ENCODE measurements at regions not wholly inside any gene's neighbourhood (a gene's known extent, or its start where the extent isn't known, plus 50 kb on each side); places are given as distances from the start of the nearest gene placed in this dataset.
"Not testable (repeated sequence)": the region's sequence is repeated elsewhere in the genome, so short reads cannot be mapped to it uniquely, and the experiment has no call there.

GRCh38 chr6:111925296-111925695, 52.0 kb upstream of the FYN start:
- peak; percentile 13 for DNase-seq

- DNase-seq = no peak
These were observed 53.6 kb upstream of the FYN start for GRCh38 chr6:111926731-111927302.

GRCh38 chr6:111927321-111927720, 54.1 kb upstream of the FYN start:
- DNase-seq = no peak

- no peak for DNase-seq
These were observed 54.9 kb upstream of the FYN start for GRCh38 chr6:111928139-111928538.

- not testable (repeated sequence) for DNase-seq
These were observed 61.4 kb upstream of the FYN start for GRCh38 chr6:111934611-111935010.

GRCh38 chr6:111936718-111937117, 63.5 kb upstream of the FYN start:
- no peak for DNase-seq

- DNase-seq = no peak
These were observed 65.5 kb upstream of the FYN start for GRCh38 chr6:111938710-111939109.

- DNase-seq = no peak
These were observed 66.7 kb upstream of the FYN start for GRCh38 chr6:111939902-111940301.

GRCh38 chr6:111940801-111941200, 67.5 kb upstream of the FYN start:
- no peak for DNase-seq

GRCh38 chr6:111941686-111942330, 68.6 kb upstream of the FYN start:
- no peak for DNase-seq

GRCh38 chr6:111942561-111942960, 69.3 kb upstream of the FYN start:
- no peak for DNase-seq

- no peak for DNase-seq
These were observed 70.0 kb upstream of the FYN start for GRCh38 chr6:111943266-111943665.

- no peak for DNase-seq
These were observed 70.5 kb upstream of the FYN start for GRCh38 chr6:111943726-111944125.

GRCh38 chr6:111944541-111944940, 71.3 kb upstream of the FYN start:
- no peak for DNase-seq

GRCh38 chr6:111949546-111949945, 76.3 kb upstream of the FYN start:
- no peak for DNase-seq

GRCh38 chr6:111949984-111950383, 76.7 kb upstream of the FYN start:
- not testable (repeated sequence) for DNase-seq

GRCh38 chr6:111950661-111951496, 77.6 kb upstream of the FYN start:
- DNase-seq = no peak

- no peak for DNase-seq
These were observed 78.3 kb upstream of the FYN start for GRCh38 chr6:111951497-111952085.

- no peak for DNase-seq
These were observed 79.0 kb upstream of the FYN start for GRCh38 chr6:111952274-111952673.

- no peak for DNase-seq
These were observed 79.7 kb upstream of the FYN start for GRCh38 chr6:111952821-111953540.

GRCh38 chr6:111956098-111956497, 82.8 kb upstream of the FYN start:
- no peak for DNase-seq

GRCh38 chr6:111957623-111958315, 84.5 kb upstream of the FYN start:
- no peak for DNase-seq

Data from stimulated activated CD4-positive, alpha-beta T cell treated with anti-CD3 and anti-CD28 coated beads, Interleukin-15, amount 100 ng/mL, for 24 hours (primary cell).